K562 (cell line): ENCODE measurements at regions not wholly inside any gene's neighbourhood (a gene's known extent, or its start where the extent isn't known, plus 50 kb on each side); places are given as distances from the start of the nearest gene placed in this dataset.

Experiments
- ATAC-seq: fragments of 200-7000 bp; cut with Tn5 transposase; 3 replicates; pipeline ENCODE4 v1.9.1; 2020; ENCODE audit warnings: moderate library complexity
- BruUV-seq: library from RNA; stranded (reverse); fragments of 400-500 nt; replicated peaks from 2 replicates; lab custom pipeline; 2021; lab: Mats Ljungman, UMichigan
- CTCF ChIA-PET: fragments of 300-600 bp; formaldehyde crosslinking; extraction: SDS; loops from one replicate; lab custom pipeline; 2021; ENCODE audit warnings: low intra/inter-chr PET ratio; lab: Yijun Ruan, JAX
- POLR2A ChIA-PET: fragments of 300-600, 350-650 bp; sonication (Branson Sonifier 250); formaldehyde crosslinking; extraction: SDS; loops from one replicate; lab custom pipeline; 2021; ENCODE audit warnings: antibody characterized with exemption, inconsistent platforms; lab: Yijun Ruan, JAX
- DNase-seq, 4 experiments: peaks; one replicate each; pipeline versions ENCODE4 v3.0.0 to v3.0.0-alpha.2; 2011 to 2018; ENCODE audit warnings: low spot score in 3 of 4, mixed read lengths in 3 of 4; ENCODE audit errors: extremely low read depth in 1 of 4
- FAIRE-seq: peaks from 2 replicates; lab custom pipeline; 2011; peaks lifted over from hg19 to GRCh38; lab: Jason Lieb, UNC
- H2AFZ ChIP-seq: 2 replicates; pipeline ENCODE4 v1.6.0; 2011; ENCODE audit warnings: low read depth, low read length, control low read depth, inconsistent platforms
- H3K27ac ChIP-seq: fragments of 200-600 bp; 3 replicates; pipeline ENCODE4 v1.8.0; 2011; ENCODE audit warnings: low read depth, mild to moderate bottlenecking, control low read depth, inconsistent platforms, low read length, moderate library complexity, mixed read lengths; ENCODE audit errors: extremely low read depth
- H3K27me3 ChIP-seq, 2 experiments: fragments of 300-600 bp in 1 of 2; 2 replicates in 1 of 2; 3 replicates in 1 of 2; pipeline versions ENCODE4 v1.6.0 to v1.8.0; 2011; ENCODE audit warnings: inconsistent platforms in 2 of 2, low read length in 2 of 2, mild to moderate bottlenecking in 1 of 2, mixed read lengths in 1 of 2, moderate library complexity in 1 of 2; ENCODE audit not compliant: control insufficient read depth in 2 of 2, insufficient read depth in 2 of 2
- H3K36me3 ChIP-seq: fragments of 300-600 bp; 3 replicates; pipeline ENCODE4 v1.8.0; 2011; ENCODE audit warnings: mild to moderate bottlenecking, low read length, inconsistent platforms; ENCODE audit not compliant: control insufficient read depth, insufficient read depth
- H3K4me1 ChIP-seq, 2 experiments: fragments of 200-600 bp in 1 of 2; replicated peaks in 1 of 2; 2 replicates in 1 of 2; 3 replicates in 1 of 2; pipeline versions ENCODE4 v1.5.1 to v1.8.0; 2011; ENCODE audit warnings: inconsistent platforms in 2 of 2, low read length in 2 of 2, mild to moderate bottlenecking in 1 of 2, mixed read lengths in 1 of 2, moderate library complexity in 1 of 2; ENCODE audit not compliant: control insufficient read depth in 2 of 2, insufficient read depth in 2 of 2
- H3K4me2 ChIP-seq: 2 replicates; pipeline ENCODE4 v1.6.1; 2011; ENCODE audit warnings: low read length, control low read depth, inconsistent platforms, mixed read lengths; ENCODE audit not compliant: insufficient read depth
- H3K4me3 ChIP-seq: fragments of 200-600 bp; sonication (generic), shearing (Covaris generic); 2 replicates; pipeline ENCODE4 v1.5.1; 2016; ENCODE audit warnings: control low read depth, inconsistent platforms
- H3K79me2 ChIP-seq: fragments of 200-600 bp; 3 replicates; pipeline ENCODE4 v1.8.0; 2011; ENCODE audit warnings: low read length, inconsistent platforms; ENCODE audit not compliant: control insufficient read depth, insufficient read depth
- H3K9ac ChIP-seq, 2 experiments: 2 replicates each; pipeline versions ENCODE4 v1.6.0 to v1.6.1; 2011; ENCODE audit warnings: low read depth in 2 of 2, low read length in 2 of 2, control low read depth in 1 of 2, inconsistent platforms in 1 of 2, mild to moderate bottlenecking in 1 of 2, mixed read lengths in 1 of 2; ENCODE audit not compliant: insufficient read depth in 1 of 2
- H3K9me1 ChIP-seq: one replicate; pipeline ENCODE4 v1.6.0; 2011; ENCODE audit warnings: inconsistent platforms, mild to moderate bottlenecking, low read length, moderate library complexity; ENCODE audit not compliant: control insufficient read depth, insufficient read depth
- H3K9me3 ChIP-seq: replicated peaks from 2 replicates; pipeline ENCODE4 v1.5.1; 2011; ENCODE audit warnings: low read depth, low read length, inconsistent platforms; ENCODE audit not compliant: control insufficient read depth, insufficient read depth
- H4K20me1 ChIP-seq: replicated peaks from 2 replicates; pipeline ENCODE4 v1.6.1; 2011; ENCODE audit warnings: low read length, inconsistent platforms, mixed read lengths; ENCODE audit not compliant: control insufficient read depth, insufficient read depth
- C11orf30 ChIP-seq: fragments of 450-650 bp; IDR thresholded peaks from 2 replicates; pipeline ENCODE4 v1.6.1; 2016; ENCODE audit warnings: low read depth, mild to moderate bottlenecking
- ELF1 ChIP-seq: fragments of 200-800 bp; sonication (Bioruptor generic); IDR thresholded peaks from 2 replicates; pipeline ENCODE4 v1.6.1; 2016; ENCODE audit warnings: missing genetic modification characterization, missing compliant biosample characterization
- FOXJ2 ChIP-seq: fragments of 200-800 bp; sonication (Bioruptor generic); IDR thresholded peaks from 2 replicates; pipeline ENCODE4 v1.6.1; 2016; ENCODE audit warnings: missing genetic modification characterization, missing compliant biosample characterization
- ILK ChIP-seq: fragments of 450-650 bp; IDR thresholded peaks from 2 replicates; pipeline ENCODE4 v1.6.1; 2016; ENCODE audit warnings: missing genetic modification characterization, low read depth, mild to moderate bottlenecking, missing compliant biosample characterization, moderate library complexity, borderline replicate concordance
- LARP7 ChIP-seq: fragments of 450-650 bp; IDR thresholded peaks from 2 replicates; pipeline ENCODE4 v1.6.1; 2016
- NFIX ChIP-seq: fragments of 250-450 bp; sonication (Bioruptor Pico); IDR thresholded peaks from 2 replicates; pipeline ENCODE4 v1.4.0; 2020; ENCODE audit warnings: low read depth, mild to moderate bottlenecking, moderate library complexity
- PHB ChIP-seq: fragments of 250-450 bp; sonication (Bioruptor Pico); IDR thresholded peaks from 2 replicates; pipeline ENCODE4 v1.5.0; 2021
- SRSF3 ChIP-seq: fragments of 200-400 bp; formaldehyde crosslinking; IDR thresholded peaks from 2 replicates; pipeline ENCODE4 v1.6.1; 2016; ENCODE audit warnings: mild to moderate bottlenecking, low read length, moderate library complexity; ENCODE audit not compliant: insufficient read depth
- TFAM ChIP-seq: fragments of 250-450 bp; sonication (Bioruptor Pico); conservative IDR thresholded peaks from 2 replicates; pipeline ENCODE4 v1.5.0; 2021; ENCODE audit warnings: mild to moderate bottlenecking, moderate library complexity
- ZBTB7A ChIP-seq: IDR thresholded peaks from 2 replicates; pipeline ENCODE4 v1.6.1; 2011; ENCODE audit warnings: low read depth, mild to moderate bottlenecking, low read length, moderate library complexity, borderline replicate concordance; ENCODE audit not compliant: control insufficient read depth
- ZNF431 ChIP-seq: sonication (generic); formaldehyde crosslinking; IDR thresholded peaks from 2 replicates; pipeline ENCODE4 v1.8.0; 2022; ENCODE audit warnings: mild to moderate bottlenecking, missing genetic modification reagents
- WGBS: fragments of 100-300 bp; shearing (Covaris generic); methylation state at CpG from one replicate; pipeline ENCODE4 v1.1.6; 2016; ENCODE audit warnings: low coverage, mixed read lengths; ENCODE audit not compliant: insufficient coverage; ENCODE audit errors: missing lambda C conversion rate; 5-methylcytosine and 5-hydroxymethylcytosine counted together
- in situ Hi-C: fragments of 300-500 bp; cut with MboI; formaldehyde crosslinking; loops from 4 replicates; pipeline ENCODE4 v1.15.0; 2018; ENCODE audit warnings: inconsistent platforms, mixed read lengths
- intact Hi-C: fragments of 100-400 bp; cut with micrococcal nuclease; formaldehyde crosslinking; loops from 2 replicates; pipeline ENCODE4 v1.14.2; 2022
- TF ChIP-seq, protein P1 (sequence below): sonication (generic); formaldehyde crosslinking; IDR thresholded peaks from 2 replicates; pipeline ENCODE4 v1.8.0; 2022; ENCODE audit warnings: missing genetic modification reagents, mild to moderate bottlenecking, moderate library complexity, borderline replicate concordance
- TF ChIP-seq, protein P2 (sequence below): sonication (generic); formaldehyde crosslinking; IDR thresholded peaks from 2 replicates; pipeline ENCODE4 v1.5.0; 2020; ENCODE audit warnings: missing genetic modification reagents
- TF ChIP-seq, protein P3 (sequence below): fragments of 450-650 bp; formaldehyde crosslinking; IDR thresholded peaks from 2 replicates; pipeline ENCODE4 v1.4.0; 2020; ENCODE audit warnings: mild to moderate bottlenecking, moderate library complexity
- TF ChIP-seq, protein P4 (sequence below): sonication (generic); formaldehyde crosslinking; IDR thresholded peaks from 2 replicates; pipeline ENCODE4 v1.8.1; 2023; ENCODE audit warnings: mild to moderate bottlenecking, missing genetic modification reagents

DNA sequence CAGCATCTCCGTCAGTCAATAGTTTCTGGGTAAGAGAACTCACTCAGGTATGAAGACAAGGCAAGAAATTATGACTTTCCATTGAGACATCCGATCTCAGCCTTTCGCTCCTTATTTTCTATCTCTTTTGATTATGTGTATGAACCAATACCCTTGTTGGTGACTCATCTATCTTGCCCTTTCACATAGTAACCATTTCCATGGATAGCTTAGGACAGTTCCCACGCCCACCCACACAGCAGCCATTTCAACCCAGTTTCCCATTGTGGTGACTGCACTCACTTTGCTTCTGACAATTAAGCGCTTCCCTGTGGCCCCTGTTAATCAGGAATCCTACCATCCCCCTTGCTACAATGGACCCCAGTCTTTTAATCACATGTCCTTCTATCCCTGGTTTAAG, 210.6 kb upstream of the ADGRL2 start:
- no TSS peak for BruUV-seq
- FAIRE-seq: no peak

More for the DNA sequence above, 210.6 kb upstream of the ADGRL2 start:
- ChIA-PET CTCF (no interaction called here), POLR2A (no interaction called here)
- Histone ChIP-seq H3K4me2 (no peak overlapping the region), H2AFZ (no peak overlapping the region), H3K4me1 (no peaks in the 10 kb centered on the region), H3K9me1 (no peaks in the 10 kb centered on the region), H4K20me1 (no peaks in the 10 kb centered on the region), H3K27me3 (no peaks in the 10 kb centered on the region), H3K27ac (no peak overlapping the region), H3K9ac (no peak overlapping the region), H3K9me3 (no peaks in the 10 kb centered on the region), H3K36me3 (no peaks in the 10 kb centered on the region), H3K79me2 (no peaks in the 10 kb centered on the region), H3K4me3 (no peak overlapping the region)
- ATAC-seq (no peak), DNase-seq (no peak)
- WGBS: 0% methylated on average over 5 of the region's 5 CpGs
- intact Hi-C loops: no loop called here
- in situ Hi-C loops: no loop called here
- no peak for TF ChIP-seq PHB (CRISPR knock-in tag)
- TF ChIP-seq, protein P1, sequence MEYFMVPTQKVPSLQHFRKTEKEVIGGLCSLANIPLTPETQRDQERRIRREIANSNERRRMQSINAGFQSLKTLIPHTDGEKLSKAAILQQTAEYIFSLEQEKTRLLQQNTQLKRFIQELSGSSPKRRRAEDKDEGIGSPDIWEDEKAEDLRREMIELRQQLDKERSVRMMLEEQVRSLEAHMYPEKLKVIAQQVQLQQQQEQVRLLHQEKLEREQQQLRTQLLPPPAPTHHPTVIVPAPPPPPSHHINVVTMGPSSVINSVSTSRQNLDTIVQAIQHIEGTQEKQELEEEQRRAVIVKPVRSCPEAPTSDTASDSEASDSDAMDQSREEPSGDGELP: no peak
- TF ChIP-seq ELF1: no peak
- TF ChIP-seq, protein P2, sequence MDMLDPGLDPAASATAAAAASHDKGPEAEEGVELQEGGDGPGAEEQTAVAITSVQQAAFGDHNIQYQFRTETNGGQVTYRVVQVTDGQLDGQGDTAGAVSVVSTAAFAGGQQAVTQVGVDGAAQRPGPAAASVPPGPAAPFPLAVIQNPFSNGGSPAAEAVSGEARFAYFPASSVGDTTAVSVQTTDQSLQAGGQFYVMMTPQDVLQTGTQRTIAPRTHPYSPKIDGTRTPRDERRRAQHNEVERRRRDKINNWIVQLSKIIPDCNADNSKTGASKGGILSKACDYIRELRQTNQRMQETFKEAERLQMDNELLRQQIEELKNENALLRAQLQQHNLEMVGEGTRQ (CRISPR knock-in tag): no peak
- no peak for TF ChIP-seq SRSF3
- TF ChIP-seq LARP7: no peak
- no peak for TF ChIP-seq ILK
- TF ChIP-seq C11orf30: no peak
- no peak for TF ChIP-seq NFIX (CRISPR knock-in tag)
- no peak for TF ChIP-seq ZNF431 (CRISPR knock-in tag)
- no peak for TF ChIP-seq FOXJ2 (tag)
- TF ChIP-seq ZBTB7A: no peak
- TF ChIP-seq, protein P3, sequence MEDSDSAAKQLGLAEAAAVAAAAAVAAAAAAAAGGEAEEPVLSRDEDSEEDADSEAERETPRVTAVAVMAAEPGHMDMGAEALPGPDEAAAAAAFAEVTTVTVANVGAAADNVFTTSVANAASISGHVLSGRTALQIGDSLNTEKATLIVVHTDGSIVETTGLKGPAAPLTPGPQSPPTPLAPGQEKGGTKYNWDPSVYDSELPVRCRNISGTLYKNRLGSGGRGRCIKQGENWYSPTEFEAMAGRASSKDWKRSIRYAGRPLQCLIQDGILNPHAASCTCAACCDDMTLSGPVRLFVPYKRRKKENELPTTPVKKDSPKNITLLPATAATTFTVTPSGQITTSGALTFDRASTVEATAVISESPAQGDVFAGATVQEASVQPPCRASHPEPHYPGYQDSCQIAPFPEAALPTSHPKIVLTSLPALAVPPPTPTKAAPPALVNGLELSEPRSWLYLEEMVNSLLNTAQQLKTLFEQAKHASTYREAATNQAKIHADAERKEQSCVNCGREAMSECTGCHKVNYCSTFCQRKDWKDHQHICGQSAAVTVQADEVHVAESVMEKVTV (CRISPR knock-in tag): no peak
- TF ChIP-seq TFAM (CRISPR knock-in tag): no peak
- TF ChIP-seq, protein P4, sequence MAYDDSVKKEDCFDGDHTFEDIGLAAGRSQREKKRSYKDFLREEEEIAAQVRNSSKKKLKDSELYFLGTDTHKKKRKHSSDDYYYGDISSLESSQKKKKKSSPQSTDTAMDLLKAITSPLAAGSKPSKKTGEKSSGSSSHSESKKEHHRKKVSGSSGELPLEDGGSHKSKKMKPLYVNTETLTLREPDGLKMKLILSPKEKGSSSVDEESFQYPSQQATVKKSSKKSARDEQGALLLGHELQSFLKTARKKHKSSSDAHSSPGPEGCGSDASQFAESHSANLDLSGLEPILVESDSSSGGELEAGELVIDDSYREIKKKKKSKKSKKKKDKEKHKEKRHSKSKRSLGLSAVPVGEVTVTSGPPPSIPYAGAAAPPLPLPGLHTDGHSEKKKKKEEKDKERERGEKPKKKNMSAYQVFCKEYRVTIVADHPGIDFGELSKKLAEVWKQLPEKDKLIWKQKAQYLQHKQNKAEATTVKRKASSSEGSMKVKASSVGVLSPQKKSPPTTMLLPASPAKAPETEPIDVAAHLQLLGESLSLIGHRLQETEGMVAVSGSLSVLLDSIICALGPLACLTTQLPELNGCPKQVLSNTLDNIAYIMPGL (CRISPR knock-in tag): no peak
